Right atrium auricular region (tissue), 2 donors: ENCODE measurements at regions not wholly inside any gene's neighbourhood (a gene's known extent, or its start where the extent isn't known, plus 50 kb on each side); places are given as distances from the start of the nearest gene placed in this dataset.

Experiments used
- DNase-seq: peaks from one replicate; pipeline ENCODE4 v3.0.0-alpha.2; 2019; ENCODE audit warnings: low spot score
- H3K27ac ChIP-seq, 2 donors: fragments of 200-600 bp; sonication (generic); 1 replicate in 1 of 2; 2 replicates in 1 of 2; pipeline ENCODE4 v1.5.1; 2016 to 2019
- H3K27me3 ChIP-seq, 2 donors: fragments of 200-600 bp; sonication (generic); one replicate each; pipeline versions ENCODE4 v1.5.1 to v1.6.0; 2017 to 2019
- H3K36me3 ChIP-seq: fragments of 200-600 bp; sonication (generic); one replicate; pipeline ENCODE4 v1.5.1; 2016
- H3K4me1 ChIP-seq, 2 donors: fragments of 200-600 bp; sonication (generic); one replicate each; pipeline versions ENCODE4 v1.5.1 to v1.6.0; 2017 to 2019
- H3K4me3 ChIP-seq, 2 donors: fragments of 200-600 bp; sonication (generic); 1 replicate in 1 of 2; 2 replicates in 1 of 2; pipeline ENCODE4 v1.5.1; 2017 to 2019; ENCODE audit warnings: mild to moderate bottlenecking in 1 of 2, moderate library complexity in 1 of 2
- H3K9me3 ChIP-seq, 2 donors: fragments of 200-600 bp; sonication (generic); one replicate each; pipeline ENCODE4 v1.5.1; 2019
- TF ChIP-seq, protein P1 (sequence below), 2 donors: fragments of 200-600 bp; sonication (generic); IDR thresholded peaks; one replicate each; pipeline ENCODE4 v1.5.1; 2019; ENCODE audit warnings: antibody characterized with exemption in 2 of 2

DNA sequence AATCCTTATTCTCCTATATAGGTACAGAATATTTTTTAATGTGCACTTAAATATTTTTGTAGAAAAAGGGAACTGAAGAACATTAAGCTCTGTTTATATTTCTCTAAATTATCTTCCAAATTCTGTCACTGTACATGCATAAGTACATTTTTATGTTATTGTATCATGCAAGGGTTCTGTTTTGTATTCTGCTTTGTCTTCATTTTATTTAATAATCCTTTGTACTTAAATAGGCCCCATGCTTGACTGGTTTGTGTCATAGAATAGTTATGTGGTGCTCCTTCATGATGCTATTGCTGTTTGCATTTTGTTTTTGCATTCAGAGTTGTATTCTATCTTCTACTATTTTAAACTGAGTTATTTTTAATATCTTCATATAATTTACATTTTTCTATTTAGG is 111.9 kb upstream of the EDNRA start:
- Histone ChIP-seq H3K4me1 (no peaks in the 10 kb centered on the region), H3K9me3 (no peaks in the 10 kb centered on the region), H3K4me3 (no peak overlapping the region), H3K27ac (no peak overlapping the region), H3K27me3 (no peaks in the 10 kb centered on the region), H3K36me3 (no peaks in the 10 kb centered on the region)
- TF ChIP-seq, protein P1, sequence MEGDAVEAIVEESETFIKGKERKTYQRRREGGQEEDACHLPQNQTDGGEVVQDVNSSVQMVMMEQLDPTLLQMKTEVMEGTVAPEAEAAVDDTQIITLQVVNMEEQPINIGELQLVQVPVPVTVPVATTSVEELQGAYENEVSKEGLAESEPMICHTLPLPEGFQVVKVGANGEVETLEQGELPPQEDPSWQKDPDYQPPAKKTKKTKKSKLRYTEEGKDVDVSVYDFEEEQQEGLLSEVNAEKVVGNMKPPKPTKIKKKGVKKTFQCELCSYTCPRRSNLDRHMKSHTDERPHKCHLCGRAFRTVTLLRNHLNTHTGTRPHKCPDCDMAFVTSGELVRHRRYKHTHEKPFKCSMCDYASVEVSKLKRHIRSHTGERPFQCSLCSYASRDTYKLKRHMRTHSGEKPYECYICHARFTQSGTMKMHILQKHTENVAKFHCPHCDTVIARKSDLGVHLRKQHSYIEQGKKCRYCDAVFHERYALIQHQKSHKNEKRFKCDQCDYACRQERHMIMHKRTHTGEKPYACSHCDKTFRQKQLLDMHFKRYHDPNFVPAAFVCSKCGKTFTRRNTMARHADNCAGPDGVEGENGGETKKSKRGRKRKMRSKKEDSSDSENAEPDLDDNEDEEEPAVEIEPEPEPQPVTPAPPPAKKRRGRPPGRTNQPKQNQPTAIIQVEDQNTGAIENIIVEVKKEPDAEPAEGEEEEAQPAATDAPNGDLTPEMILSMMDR (IDR thresholded peaks at IDR 0.05), result no peak
- DNase-seq, result no peak

DNA sequence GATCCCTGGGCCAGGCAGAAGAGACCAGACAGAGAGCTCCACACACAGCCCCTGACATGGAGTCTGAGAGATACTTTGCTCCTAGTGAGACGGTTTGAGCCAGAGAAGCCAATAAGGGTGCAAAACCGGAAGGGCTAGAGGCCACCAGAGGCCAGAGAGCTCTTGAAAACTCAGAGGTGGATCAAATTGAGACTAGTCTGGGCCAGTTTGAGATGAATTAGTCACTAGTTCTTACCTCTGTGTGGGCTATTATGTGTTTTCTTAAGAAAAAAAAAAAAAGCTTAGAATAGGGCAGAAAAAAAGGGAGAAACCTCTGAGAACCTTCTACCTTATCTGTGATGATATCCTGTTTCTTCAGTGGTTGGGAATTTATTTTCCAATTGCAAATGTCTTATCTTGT is 110.4 kb upstream of the EDNRA start:
- H3K4me1 ChIP-seq, result no peaks in the 10 kb centered on the region
- TF ChIP-seq, protein P1 (IDR thresholded peaks at IDR 0.05), result no peak
- no peaks in the 10 kb centered on the region for H3K36me3 ChIP-seq
- no peak for DNase-seq
- no peak overlapping the region for H3K27ac ChIP-seq
- H3K27me3 ChIP-seq, result no peaks in the 10 kb centered on the region
- no peak overlapping the region for H3K4me3 ChIP-seq
- H3K9me3 ChIP-seq, result no peaks in the 10 kb centered on the region

DNA sequence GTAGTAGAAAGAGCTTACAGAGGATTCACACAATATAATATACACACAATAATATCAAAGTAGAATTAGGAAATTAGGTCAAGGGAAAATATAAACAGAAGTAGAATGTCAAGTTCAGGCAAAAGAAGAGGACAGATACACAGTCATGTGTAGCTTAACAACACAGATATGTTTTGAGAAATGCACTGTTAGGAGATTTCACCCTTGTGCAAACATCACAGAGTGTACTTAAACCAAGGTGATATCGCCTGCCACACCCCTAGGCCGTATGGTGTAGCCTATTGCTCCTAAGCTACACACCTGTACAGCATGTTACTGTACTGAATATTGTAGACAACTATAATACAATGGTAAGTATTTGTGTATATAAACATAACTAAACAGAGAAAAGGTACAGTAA is 110.0 kb upstream of the EDNRA start:
- H3K27me3 ChIP-seq, result no peaks in the 10 kb centered on the region
- no peak for DNase-seq

DNA sequence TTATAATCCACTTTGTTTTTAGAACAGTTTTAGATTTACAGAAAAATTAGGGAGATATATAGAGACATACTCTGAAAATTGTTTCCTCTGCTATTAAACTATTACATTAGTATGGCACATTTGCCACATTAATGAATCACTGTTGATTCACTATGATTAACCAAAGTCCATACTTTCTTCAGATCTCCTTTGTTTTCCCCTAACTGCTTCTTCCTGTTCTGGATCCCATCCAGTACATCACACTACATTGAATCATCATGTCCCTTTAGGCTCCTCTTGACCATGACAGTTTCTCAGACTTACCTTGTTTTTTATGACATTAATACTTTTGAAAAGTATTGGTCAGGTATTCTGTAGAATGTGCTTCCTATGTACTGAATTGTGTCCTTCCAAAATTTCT is 109.2 kb upstream of the EDNRA start:
- Histone ChIP-seq H3K36me3 (no peaks in the 10 kb centered on the region), H3K9me3 (no peaks in the 10 kb centered on the region), H3K4me3 (no peak overlapping the region), H3K27ac (no peak overlapping the region), H3K27me3 (no peaks in the 10 kb centered on the region), H3K4me1 (no peaks in the 10 kb centered on the region)
- no peak for DNase-seq
- TF ChIP-seq, protein P1 (IDR thresholded peaks at IDR 0.05), result no peak

More for the DNA sequence above, 110.0 kb upstream of the EDNRA start:
- TF ChIP-seq, protein P1 (IDR thresholded peaks at IDR 0.05), result no peak
- Histone ChIP-seq H3K36me3 (no peaks in the 10 kb centered on the region), H3K9me3 (no peaks in the 10 kb centered on the region), H3K4me1 (no peaks in the 10 kb centered on the region), H3K27ac (no peak overlapping the region), H3K4me3 (no peak overlapping the region)

DNA sequence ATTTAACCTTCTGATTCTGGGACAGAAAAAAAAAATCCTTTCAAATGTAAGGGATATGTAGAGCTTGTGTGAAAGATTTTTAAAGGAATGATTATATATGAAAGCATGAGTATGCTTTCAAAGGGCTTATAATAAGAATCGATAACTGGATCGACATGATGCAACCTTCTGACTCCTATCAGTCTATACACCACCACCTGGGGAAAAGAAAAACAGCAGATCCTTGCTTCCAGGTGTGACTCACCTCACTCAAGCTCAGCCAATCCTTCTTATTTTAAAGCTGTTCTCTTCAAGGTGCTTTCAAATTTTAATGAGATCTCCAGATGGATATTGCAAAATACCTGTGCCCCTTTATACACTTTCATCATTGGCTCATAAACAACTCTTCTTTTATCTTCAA is 102.1 kb upstream of the EDNRA start:
- H3K4me3 ChIP-seq, result no peak overlapping the region
- DNase-seq, result no peak
- no peak overlapping the region for H3K27ac ChIP-seq

DNA sequence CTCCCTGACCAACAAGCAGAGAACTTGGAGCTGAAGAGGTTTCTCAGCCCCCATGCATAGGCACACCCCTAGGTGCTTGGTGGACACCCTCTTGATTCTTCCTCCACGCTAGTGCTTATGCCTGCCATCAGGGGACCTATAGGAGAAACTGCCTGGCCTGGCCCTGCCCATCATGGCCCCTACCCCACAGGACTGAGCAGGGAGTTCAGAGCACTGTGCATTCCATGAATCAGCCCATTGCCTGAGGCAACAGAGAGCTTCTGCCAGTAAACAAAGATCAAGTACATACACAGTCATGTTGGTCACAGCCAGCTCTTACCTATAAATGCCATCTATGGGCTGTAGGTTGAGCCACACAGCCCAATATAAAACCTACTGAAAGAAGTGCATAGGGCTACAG is 99.1 kb upstream of the EDNRA start:
- H3K27me3 ChIP-seq, result no peaks in the 10 kb centered on the region
- no peak for DNase-seq
- no peak overlapping the region for H3K27ac ChIP-seq
- H3K36me3 ChIP-seq, result no peaks in the 10 kb centered on the region
- TF ChIP-seq, protein P1 (IDR thresholded peaks at IDR 0.05), result no peak
- no peak overlapping the region for H3K4me3 ChIP-seq
- H3K4me1 ChIP-seq, result no peaks in the 10 kb centered on the region
- no peaks in the 10 kb centered on the region for H3K9me3 ChIP-seq

More for the DNA sequence above, 102.1 kb upstream of the EDNRA start:
- Histone ChIP-seq H3K36me3 (no peaks in the 10 kb centered on the region), H3K27me3 (no peaks in the 10 kb centered on the region), H3K9me3 (no peaks in the 10 kb centered on the region), H3K4me1 (no peaks in the 10 kb centered on the region)
- TF ChIP-seq, protein P1 (IDR thresholded peaks at IDR 0.05), result no peak
